ENCODE measurements at regions not wholly inside any gene's neighbourhood (a gene's known extent, or its start where the extent isn't known, plus 50 kb on each side); places are given as distances from the start of the nearest gene placed in this dataset.

DNA sequence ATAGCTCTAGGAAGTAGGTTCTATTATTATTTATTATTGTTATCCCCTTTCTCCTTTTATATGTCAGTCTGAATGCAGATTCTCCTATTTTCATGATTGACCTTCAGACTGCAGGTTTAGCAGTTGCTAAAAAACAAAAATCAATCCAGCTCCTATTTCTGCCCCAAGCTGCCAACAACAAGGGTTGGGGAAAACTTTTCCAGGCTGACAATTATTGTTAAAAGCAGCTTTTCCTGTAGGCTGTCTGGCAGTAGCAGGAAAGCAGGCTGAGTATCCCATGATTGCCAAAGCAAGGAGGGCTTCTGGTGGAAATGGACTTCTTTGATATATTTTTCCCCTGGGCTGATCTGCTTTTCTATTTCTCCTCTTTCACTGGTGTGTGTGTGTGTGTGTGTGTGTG lies 78.0 kb upstream of the CTLA4 start:
- no peak for DNase-seq

DNA sequence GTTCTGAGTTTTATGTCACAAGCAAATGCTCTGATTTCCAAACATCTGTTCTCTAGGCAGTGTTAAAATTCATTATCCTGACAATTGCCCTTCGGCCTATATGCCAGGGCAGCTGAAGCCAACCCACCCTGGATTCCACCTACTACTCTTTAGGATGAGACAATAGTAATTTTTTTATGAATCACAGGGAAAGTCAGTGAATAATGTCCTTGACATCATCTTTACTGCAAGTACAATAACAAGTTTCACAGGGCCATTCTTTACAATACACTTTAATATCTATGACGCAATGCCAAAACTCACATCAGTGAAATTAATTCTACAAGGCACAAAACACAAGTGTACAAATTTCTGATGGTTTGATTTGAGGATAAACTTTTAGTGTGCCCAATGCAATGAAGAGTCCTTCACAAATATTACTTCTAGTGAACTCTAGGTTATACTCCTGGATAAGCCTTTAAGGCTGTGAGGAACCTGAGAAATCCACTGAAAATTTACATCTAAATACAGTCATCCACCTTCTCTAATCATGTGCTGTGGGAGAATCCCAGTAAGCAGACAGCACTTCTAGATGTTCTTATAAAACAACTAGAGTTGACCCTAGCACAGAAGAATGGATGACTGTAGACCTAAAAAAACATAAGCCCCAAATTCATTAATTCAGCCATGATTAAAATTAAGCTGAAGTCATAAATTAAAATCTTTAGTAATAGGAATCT lies 77.3 kb upstream of the CTLA4 start:
- DNase-seq = no peak

DNA sequence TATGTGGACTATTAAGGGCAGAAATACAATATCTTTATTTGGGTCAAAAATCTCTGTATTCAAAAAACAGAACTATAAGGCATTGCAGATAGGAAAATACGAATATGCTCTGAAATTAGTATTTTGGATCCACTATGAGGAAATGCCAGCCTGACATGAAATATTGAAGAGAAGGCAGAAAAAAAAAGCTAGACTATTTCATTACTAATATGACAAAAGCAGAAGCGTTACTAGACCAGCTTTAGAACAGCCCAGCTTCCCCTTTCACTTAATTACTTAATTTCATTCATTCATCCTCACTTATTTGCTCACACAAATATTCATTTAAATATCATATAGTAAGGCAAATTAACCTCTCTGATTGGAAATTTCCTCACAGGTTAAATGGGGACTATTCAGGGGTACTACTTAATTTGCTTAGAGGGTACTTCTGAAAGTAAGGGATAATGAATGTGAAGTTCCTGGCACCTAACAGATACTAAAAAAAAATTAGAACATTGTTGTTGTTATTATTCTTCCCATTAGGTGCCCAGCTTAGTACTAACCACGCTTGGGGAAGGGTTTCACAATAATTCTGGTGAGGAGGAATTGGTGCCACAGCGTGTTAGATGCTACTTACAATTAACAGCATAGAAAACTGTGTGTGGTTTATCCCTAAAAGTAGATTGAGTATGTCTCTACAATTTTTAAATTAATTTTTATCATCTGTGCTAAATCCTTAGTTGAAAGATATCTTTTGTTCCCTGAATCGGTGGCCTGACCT lies 71.1 kb upstream of the CTLA4 start:
- no peak for DNase-seq

DNA sequence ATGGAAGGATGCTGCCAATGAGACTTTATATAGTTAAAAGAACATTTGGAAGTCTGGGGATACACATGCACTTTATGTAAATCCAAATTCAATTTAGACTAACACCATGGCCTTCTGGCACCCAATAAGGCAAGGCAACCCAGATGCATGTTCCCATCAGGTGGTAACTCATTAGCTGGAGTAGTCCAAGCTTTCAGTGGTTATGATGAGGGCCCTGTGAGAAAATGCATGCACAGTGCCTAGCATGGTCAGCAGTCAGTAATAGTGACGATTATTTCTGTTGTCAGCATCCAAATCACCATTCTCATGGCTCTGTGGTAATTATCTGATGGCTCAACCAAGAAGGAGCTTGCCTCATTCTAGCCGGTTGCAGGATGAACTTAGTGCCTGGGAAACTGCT lies 70.3 kb upstream of the CTLA4 start:
- no peak for DNase-seq

DNA sequence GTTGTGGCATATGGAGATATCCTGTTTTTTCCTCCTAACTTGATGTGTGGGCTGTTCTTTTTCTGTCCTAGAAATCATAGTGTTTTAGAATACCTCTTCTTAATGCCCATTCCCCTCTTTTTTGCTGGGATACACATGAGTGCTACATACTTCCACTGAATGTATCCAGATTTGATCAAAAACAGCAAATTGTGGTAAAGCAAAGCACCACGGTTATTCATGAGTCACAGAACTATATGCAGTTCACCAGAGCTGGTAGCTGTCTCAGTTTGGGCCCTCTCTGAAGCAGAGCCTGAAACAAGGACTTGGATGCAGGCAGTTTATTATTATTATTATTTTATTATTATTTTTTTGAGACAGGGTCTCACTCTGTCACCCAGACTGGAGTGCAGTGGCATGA lies 69.9 kb upstream of the CTLA4 start:
- no peak for DNase-seq

DNA sequence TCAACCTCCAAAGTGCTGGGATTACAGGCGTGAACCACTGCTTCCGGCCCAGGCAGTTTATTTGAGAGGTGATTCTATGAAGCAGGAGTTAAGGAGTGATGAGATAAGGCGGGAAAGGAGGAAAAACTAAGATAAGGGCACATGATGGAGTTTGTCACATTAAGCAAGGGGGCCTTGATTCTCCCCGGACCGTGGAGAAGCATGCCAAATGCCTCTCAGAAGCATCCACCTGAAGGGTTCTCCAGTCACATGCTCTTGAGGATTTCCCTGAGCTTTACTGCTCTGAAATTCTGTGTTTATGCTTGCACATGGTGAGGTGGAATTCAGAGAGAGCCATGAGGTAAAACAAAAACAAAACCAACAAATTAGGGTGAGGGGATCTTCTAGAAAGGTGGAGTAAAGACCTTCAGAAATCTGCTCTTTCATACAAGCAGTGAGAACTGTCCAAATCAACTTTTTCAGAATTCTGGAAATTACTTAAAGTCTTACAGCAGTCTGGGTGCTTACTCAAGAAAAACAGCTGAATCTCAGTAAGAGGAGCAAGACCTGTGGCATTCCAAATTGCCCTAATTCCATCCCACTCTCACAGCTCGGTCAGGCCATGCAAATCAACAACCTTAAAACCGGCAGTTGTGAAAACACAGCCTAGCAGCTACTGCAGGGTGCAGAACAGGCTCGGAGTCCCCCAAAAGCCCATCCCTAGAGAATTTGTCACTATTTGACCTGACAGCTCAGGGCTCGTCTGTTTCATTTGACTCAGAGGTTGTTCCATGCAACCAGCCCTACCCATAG lies 69.1 kb upstream of the CTLA4 start:
- DNase-seq = no peak

DNA sequence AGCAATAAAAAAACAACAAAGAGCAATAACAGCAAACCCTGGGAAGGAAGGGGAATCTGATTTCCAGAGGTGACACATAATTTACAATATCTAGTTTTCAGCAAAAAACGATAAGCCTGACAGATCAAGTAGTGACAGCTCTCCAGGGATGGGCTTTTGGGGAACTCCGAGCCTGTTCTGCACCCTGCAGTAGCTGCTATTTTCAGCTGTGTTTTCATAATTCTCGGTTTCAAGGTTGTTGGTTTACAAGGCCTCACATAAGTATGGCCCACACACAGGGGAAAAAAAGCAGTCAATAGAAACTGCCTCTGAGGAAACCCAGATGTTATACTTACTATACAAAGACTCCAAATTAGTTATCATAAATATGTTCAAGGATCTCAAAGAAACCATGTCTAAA lies 67.7 kb upstream of the CTLA4 start:
- no peak for DNase-seq

DNA sequence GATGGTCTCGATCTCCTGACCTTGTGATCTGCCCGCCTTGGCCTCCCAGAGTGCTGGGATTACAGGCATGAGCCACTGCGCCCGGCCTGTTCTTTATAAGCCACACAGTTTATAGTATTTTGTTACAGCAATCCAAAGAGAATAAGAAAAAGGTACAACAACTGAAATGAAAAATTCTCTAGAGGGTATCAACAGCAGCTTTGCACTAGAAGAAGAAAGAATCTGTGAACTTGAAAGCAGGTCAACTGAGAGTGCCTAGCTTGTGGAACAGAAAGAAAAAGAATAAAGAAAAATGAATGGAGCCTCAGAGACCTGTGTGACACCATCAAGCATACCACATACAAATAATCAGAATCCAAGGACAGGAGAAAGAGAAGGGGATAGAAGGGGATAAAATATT lies 66.8 kb upstream of the CTLA4 start:
- no peak for DNase-seq

DNA sequence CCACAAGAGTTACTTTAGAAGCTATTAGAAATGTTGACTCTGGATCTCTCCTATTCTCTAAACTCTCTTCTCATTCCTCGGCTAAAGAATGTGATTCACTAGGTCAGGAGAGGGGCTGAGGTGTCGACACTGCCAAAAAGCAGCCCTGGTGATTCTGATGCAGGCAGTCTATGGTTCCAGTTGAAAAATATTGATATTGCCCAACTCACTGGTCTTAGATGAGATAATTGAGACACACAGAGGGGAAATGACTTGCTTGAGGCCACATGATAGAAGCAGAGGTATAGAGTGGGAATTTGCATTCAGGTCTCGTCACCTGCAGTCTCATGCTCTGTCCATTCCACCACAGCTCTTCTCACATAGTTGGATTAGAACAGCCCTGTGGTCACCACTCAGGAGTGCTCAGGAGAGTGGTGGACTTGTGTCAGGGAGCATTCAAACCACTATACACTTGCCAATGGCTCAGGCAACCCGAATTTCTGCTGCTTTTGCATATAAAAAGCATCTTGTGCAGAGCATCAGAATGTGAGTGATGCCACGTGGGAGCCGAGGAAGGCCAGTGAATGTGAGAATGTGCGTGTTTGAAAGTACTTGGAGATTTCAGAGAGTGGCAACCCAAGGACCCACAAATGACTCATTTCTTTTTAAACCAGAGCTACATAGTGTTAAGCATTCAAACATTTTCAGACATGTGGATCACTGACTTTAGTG lies 65.1 kb upstream of the CTLA4 start:
- DNase-seq = no peak

DNA sequence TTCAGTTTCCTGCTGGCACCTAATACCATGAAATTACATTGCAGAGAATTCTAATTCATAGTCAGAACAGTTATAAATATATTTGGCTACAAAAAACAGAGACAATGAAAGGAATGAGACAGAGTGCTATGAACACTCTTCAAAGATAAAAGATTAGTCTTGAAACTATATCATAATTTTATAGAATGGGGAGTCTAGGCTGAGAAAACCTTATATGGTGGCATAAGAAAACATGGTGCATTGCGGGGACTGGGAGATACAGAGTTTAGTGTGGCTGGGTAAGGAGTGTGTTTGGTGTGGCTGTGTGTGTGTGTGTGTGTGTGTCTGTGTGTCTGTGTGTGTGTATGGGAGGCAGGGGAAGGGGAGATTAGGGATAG lies 64.5 kb upstream of the CTLA4 start:
- no peak for DNase-seq

DNA sequence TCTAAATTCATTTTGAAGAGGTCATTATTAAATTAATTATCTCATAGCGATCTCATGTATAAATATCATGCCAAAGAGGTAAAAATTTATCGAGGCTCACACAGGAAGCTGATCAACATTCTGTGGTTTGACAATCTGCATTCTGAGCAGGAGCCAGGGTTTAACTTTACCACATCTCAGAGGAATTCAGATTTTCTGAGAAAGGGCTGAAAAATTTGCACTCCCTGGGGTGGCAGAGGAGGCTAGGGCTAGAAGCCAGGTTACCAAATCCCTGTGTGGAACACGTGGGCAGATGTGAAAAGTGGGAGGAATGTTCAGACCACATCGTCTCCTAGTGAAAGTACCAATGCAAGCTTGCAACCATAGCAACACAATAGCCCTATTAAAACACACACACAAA lies 63.5 kb upstream of the CTLA4 start:
- DNase-seq = no peak

DNA sequence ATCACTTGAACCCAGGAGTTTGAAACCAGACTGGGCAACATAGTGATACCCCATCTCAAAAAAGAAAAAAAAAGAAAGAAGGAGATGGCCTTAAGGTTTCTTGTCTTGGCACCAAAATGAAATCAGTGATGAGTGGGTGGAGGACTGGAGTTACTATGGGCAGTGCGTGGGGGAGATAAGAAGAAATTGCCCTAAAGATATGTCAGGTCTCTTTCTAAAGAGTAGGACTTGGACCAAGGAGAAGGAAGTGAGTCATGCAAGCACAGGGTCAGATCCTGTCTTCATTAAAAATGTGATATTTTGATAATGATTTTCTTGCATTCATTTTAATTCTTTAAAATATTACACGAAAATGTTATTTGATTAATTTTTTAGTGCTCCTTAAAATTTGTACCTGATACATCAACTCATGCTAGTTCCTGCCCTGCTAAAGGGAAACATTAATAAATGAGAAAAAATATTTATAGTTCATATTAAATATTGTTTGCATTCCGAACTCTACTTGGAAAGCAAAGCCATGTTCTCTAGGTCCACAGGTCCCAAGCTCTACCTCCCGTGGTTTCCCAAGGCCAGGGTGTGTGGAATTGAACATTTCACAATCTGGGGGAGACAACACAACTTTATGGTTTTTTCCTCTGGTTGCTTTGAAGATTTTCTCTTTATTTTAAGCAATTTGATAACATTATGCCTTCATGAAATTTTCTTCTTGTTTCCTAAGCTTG lies 62.6 kb upstream of the CTLA4 start:
- no peak for DNase-seq

DNA sequence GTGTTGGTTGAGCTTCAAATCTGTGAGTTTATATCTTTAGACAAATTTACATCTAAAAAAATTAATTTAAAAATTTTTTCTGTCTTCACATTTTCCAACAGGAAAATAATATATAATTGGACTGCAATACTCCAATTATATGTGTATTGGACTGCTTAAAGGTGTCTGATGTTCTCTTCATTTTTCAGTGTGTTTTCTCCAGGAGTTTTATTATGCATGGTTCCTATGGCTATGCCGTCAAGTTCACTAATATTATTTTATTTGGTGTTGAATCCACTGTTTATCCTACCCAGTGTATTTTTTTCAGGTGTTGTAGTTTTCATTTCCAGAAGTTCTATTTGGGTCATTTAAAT lies 62.1 kb upstream of the CTLA4 start:
- no peak for DNase-seq

DNA sequence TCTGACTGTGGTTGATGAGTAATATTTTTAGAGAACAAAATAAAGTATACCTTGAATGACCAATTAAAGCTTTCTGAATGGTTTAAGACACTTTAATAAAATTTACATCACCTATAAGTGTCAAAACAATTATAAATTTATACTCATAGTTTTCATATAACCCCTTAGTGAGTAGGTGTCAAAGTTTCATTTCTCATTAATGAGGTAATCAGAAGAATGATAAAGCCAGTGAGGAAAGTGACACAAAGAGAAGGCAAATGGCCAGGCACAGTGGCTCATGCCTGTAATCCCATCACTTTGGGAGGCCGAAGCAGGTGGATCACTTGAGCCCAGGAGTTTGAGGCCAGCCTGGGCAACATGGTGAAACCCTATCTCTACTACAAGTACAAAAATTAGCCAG lies 60.8 kb upstream of the CTLA4 start:
- DNase-seq = no peak

DNA sequence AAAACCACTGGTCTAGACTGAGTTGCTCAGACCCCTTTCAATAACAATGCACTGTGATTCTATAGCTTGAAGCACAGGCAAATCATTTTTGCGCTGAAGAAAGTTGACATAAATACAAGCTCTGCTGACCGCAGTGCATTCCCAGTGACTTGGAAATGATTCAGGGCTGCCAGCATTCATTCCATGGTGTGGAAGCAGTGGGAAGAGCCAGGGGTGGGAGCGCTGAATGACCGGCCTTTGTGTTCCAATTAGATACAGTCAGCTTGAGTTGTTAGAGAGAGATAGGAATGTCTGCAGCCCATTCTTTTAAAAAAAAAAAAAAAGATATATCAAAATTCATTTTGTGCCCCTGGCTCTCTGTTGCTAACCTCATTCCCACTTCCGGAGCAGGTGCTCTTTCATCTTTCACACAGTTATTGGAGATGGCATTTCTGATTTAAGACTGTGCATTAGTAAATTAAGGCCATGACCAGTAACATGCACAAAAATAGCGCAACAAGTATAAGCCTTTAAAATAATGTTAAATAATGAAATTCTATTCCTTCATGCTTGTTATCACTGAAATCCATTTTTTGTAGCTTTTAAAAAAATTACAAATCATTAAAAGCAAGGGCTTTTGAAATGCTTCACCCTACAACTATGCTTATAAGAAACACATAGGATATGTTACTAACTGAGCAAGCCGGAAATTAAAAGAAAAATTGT lies 59.4 kb upstream of the CTLA4 start:
- no peak for DNase-seq

DNA sequence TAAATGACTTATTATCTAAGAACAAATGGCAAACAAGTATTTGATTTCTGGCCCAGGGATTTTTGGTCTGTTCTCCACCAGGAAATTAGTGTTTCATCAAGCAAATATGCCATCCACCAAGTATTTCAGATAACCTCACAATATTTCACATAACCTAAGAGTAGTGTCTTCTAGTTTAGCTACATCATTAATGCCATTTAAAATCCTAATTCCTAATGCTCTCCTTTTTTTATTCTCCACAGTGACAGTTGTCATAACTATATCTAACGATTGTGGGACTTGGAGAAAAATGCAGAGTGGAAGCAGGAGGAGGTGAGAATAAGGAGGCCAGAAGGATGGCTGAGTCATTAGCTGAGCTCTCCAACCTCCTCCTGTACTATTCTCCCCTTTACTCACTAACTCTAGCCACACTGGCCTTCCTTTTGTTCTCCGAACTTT lies 58.5 kb upstream of the CTLA4 start:
- DNase-seq = no peak

DNA sequence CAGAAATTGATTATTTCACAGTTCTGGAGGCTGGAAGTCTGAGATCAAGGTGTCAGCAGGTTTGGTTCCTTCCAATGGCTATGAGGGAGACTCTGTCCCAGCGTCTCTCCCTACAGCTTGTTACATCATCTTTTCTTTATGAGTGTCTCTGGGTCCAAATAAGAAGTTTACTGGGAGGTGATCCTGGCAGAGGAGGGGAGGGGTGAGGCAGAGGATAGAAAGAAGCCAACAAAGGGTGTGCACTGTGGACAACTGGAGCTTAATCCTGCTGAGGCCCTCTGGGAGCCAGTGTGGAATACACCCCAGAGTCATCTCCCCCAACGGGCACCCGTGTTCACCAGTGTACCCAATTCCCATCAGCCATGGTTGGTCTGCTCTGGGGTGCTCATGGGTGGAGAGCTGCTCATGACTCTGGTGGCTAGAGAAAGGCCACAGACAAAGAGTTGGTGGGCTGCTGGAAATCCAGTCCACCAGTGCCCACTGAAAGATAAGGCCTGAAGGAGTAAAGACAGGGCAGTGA lies 57.5 kb upstream of the CTLA4 start:
- no peak for DNase-seq

DNA sequence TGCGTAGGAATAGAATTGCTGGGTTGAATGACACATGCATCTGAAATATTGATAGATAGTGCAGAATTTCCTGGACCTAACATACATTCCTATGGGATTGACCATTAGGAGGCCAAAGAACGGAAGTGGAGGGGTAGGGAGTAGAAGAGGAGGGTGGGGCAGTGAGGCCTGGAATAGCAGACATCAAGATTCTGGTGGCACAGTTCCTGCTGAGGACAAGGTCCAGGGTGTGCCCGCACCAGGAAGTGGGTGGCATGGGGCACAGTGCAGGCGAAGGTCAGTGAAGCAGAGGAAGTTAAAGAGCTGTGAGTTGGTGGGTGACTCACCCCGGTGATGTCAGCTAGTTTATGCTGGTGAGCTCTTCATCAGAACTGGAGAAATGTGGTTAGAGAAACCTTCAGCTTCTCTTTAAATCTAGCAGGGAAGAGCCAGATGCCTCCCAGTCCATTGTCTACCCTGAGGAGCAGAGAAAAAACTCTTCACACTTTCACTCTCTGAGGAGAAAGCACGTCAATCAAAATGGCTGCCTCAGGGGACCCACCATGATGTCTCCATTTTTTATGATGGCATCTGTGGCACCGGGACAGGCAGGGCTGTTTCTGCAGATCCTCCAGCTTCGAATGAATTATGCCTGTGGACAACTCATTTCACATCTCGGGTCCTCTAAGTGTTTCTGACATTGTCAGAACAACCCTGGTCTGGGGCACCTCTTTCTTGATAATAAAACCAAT lies 55.9 kb upstream of the CTLA4 start:
- no peak for DNase-seq

DNA sequence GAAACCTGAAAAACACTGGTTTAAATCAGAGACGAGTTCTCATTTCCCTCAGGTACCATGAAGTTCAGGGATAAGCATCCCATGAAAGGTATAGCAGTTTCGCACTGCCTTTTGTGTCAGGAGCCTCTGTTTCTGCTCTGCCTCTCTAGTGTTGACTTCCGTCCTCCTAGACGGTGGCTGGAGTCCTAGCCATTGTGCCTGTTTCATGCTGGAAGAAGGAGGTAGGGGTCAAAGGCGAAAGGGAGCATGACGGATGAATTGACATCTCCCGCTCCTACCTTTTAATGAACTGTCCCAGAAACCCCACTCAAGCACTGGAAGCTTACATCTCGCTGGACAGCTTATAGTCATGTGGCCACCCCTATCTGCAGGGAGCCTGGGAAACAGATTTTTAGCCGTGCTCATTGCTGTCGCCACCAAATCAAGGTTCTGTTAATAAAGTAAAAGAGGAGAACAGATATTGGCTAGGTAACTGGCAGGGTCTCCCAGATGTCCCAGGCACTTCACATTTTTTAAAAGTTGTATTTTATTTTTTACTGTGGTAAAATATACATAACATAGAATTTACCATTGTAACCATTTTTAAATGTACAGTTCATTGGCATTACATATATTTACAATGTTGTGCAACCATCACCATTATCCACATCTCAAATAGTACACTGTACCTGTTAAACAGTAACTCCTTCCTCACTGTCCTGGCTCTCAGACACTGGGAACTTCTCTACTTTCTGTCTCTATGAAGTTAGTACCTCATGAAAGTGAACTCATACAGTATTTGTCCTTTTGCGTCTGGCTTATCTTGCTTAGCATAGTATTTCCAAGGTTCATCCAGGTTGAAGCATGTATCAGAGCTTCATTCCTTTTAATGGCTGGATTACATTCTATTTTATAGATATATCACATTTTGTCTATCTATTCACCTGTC lies 55.0 kb upstream of the CTLA4 start:
- DNase-seq = no peak

DNA sequence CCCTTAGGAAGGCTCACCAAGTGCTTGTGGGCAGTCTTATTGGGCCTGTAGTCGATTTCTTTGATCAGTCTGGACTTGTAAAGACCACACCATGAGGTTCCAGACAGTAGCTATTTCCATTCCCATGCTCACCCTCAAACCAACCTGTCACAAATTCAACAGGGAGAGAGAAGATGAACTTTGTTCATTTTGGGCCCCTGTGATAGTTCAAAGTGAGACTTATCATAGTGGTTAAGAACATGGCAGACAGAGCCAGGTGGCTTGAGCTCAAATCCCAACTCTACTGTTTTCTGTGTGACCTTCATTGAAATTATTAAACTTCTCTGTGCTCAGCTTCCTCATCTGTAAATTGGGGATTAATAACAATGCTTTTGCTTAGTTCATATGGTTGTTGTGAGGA lies 53.9 kb upstream of the CTLA4 start:
- DNase-seq = no peak

Data from NCI-H2081 treated with DMSO at 0.1 percent for 48 hours (cell line).